ENCODE measurements at regions not wholly inside any gene's neighbourhood (a gene's known extent, or its start where the extent isn't known, plus 50 kb on each side); places are given as distances from the start of the nearest gene placed in this dataset.

DNA sequence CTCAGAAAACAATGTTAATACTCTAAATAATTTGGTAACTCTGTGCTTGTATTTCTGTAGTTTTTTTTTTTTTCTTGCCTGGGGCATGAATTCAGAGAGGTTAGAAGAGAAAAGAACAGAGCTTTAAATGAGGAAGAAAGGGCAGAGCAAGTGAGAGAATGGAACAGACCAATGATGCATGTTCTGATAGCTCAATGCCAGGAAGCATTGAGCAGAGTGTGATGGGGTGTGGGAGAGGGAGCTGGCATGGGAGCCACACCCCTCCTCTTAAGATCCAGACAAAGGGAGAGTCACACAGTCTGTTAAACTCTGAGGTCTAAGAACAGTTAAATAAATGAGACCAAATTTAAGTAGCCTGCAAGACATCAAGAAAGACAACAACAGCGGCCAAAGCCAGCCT lies 538.6 kb downstream of the TUSC7 start:
- no peak for DNase-seq (ENCODE audit: extremely low spot score)
- TF ChIP-seq, protein P1, sequence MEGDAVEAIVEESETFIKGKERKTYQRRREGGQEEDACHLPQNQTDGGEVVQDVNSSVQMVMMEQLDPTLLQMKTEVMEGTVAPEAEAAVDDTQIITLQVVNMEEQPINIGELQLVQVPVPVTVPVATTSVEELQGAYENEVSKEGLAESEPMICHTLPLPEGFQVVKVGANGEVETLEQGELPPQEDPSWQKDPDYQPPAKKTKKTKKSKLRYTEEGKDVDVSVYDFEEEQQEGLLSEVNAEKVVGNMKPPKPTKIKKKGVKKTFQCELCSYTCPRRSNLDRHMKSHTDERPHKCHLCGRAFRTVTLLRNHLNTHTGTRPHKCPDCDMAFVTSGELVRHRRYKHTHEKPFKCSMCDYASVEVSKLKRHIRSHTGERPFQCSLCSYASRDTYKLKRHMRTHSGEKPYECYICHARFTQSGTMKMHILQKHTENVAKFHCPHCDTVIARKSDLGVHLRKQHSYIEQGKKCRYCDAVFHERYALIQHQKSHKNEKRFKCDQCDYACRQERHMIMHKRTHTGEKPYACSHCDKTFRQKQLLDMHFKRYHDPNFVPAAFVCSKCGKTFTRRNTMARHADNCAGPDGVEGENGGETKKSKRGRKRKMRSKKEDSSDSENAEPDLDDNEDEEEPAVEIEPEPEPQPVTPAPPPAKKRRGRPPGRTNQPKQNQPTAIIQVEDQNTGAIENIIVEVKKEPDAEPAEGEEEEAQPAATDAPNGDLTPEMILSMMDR (IDR thresholded peaks at IDR 0.05; ENCODE audit: control extremely low read depth, extremely low read depth, low read depth, missing control alignments): no peak
- ChIA-PET POLR2A (no interaction called here), CTCF (interaction anchor here (0.8 to 1.3 kb wide), 3 partner anchors 20 to 69 kb away, joined by 3 to 4 read pairs (median 3); no protein-coding TSS in a partner anchor)

DNA sequence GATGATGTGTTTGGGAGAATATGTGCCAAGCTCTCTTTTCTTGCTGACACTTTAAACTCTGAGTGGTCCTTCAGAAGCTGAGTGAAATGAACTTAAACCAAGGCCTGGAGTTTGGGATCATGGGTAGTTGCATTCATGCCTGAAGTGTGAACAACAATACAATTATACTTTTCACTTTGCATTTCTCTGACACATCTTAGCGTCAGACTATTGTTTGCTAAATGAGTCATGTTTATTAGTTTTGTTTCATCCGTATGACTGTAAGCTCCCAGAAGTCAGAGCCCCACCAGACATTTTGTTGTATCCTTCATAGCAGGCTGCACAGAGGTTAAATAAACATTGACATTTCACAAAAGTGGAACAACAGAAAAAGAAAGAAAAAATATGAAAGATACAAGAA lies 542.6 kb downstream of the TUSC7 start:
- DNase-seq (ENCODE audit: extremely low spot score): no peak
- TF ChIP-seq, protein P1 (IDR thresholded peaks at IDR 0.05; ENCODE audit: control extremely low read depth, extremely low read depth, low read depth, missing control alignments): no peak
- CTCF ChIA-PET: no interaction called here
- POLR2A ChIA-PET: no interaction called here

DNA sequence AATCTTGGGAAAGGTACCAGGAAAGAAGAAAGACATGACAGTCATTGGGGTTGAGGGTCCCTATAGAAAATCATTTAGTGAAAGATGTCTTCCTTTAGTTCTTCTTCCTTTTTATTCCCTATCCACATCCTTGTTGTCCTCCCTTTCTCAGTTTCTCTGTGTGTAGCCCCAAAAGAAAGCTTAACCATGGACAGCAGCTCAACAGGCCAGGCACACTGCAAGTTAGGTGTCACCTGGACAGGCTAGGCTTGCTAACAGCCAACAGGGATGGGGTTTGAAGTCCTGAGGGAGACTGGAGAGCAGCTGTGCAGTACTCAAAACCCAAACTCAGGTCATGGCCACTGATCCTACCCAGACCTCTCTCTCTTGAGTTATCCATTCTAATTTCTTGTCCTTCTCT lies 543.1 kb downstream of the TUSC7 start:
- no peak for DNase-seq (ENCODE audit: extremely low spot score)
- TF ChIP-seq, protein P1 (IDR thresholded peaks at IDR 0.05; ENCODE audit: control extremely low read depth, extremely low read depth, low read depth, missing control alignments): no peak
- ChIA-PET POLR2A (no interaction called here), CTCF (no interaction called here)

DNA sequence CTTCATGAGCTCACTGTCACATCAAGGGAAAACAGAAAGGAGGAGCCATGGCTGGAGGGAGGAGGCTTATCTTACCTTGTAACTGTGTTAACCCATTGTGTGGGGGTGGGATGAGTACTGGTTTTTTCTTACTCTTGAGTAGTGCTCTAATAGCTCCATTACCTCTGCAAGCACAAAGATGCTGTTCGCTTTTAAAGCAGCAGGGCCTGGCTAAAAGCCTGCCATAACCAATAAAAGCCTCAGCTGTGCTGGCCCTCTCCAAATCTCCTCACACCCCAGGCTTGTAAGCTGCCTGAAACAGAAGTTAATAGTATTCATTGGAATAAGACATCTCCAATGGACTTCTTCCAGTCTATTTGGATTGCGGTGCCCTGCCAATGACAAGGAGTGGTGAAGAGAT lies 544.1 kb downstream of the TUSC7 start:
- ChIA-PET POLR2A (no interaction called here), CTCF (interaction anchor here (1.4 kb wide), 1 partner anchor 17 kb away, joined by 3 read pairs; no protein-coding TSS in a partner anchor)
- DNase-seq (ENCODE audit: extremely low spot score): no peak

DNA sequence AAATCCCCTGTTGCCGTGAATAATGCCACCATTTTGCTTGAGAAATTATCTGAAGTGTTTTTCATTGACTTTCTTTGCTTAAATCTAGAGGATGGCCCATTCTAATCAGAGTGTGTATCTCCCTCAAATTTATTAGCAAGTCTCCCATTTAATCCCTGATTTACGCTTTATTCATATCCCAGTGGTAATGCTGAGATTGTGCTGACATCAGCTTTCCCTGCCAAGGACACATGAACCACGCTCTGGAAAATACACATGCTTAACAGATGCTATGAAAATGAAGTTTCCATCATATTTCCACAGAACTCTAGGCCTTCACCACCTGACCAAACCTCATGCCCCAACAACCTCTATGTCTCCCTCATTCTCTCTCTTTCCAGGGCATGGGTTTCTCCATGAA lies 545.4 kb downstream of the TUSC7 start:
- no peak for DNase-seq (ENCODE audit: extremely low spot score)
- ChIA-PET POLR2A (no interaction called here), CTCF (interaction anchor here (1.4 kb wide), 1 partner anchor 15 kb away, joined by 3 read pairs; no protein-coding TSS in a partner anchor)
- TF ChIP-seq, protein P1 (IDR thresholded peaks at IDR 0.05; ENCODE audit: control extremely low read depth, extremely low read depth, low read depth, missing control alignments): no peak

More for the DNA sequence above, 544.1 kb downstream of the TUSC7 start:
- TF ChIP-seq, protein P1 (IDR thresholded peaks at IDR 0.05; ENCODE audit: control extremely low read depth, extremely low read depth, low read depth, missing control alignments): no peak

DNA sequence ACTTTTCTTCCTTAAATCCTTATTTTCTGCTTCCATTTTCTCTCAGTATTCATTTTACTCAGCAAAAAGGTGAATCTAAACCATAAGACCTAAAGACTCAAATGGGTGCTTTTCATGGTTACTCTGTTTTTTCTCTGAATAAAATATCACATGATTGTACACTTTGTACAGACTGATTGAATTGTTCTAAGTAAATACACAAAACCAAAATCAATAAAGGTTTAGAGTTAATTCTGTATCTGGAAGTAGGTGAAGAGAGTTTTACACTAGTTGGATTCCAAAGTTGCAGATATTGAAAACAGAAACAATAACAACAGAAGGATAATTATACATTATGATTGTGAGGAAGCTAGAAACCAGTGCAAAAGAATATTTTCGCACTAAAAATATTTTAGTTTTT lies 546.2 kb downstream of the TUSC7 start:
- no peak for DNase-seq (ENCODE audit: extremely low spot score)
- TF ChIP-seq, protein P1 (IDR thresholded peaks at IDR 0.05; ENCODE audit: control extremely low read depth, extremely low read depth, low read depth, missing control alignments): no peak
- ChIA-PET POLR2A (no interaction called here), CTCF (no interaction called here)
